DMS114 treated with DMSO at 0.1 percent for 48 hours (cell line): ENCODE measurements at regions not wholly inside any gene's neighbourhood (a gene's known extent, or its start where the extent isn't known, plus 50 kb on each side); places are given as distances from the start of the nearest gene placed in this dataset.

ENCODE experiments used
- DNase-seq: peaks from one replicate; lab custom pipeline; 2025; ENCODE audit not compliant: unreplicated experiment; lab: John Stamatoyannopoulos, UW

GRCh38 chr9:89892920-89893319 lies 288.1 kb downstream of the GADD45G start:
- DNase-seq = no peak

GRCh38 chr9:89893886-89894285 lies 289.1 kb downstream of the GADD45G start:
- DNase-seq = no peak

DNA sequence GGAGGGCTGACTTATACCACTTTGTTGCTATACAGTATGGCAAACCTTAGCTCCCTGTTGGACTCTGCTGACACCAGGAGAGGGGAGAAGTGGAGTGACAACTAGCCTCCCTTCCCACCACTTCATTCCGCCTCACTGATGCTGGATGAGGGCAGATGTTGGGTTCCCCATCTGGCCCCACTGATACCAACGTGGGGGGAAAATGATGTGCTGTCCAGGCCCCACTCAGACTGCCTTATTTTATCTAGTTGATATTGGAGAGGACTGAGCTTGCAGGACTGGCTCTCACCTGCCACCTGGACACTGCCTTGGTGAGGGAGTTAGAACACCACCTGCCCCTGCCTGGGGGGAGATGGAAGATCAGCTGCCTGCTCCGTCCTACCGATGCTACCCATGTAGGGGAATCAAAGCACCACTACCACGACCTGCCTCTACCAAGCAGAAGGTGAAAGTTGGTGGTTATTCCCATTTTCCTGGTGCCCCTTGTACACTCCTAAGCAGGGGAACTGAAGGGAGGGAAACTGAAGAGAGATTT lies 292.1 kb downstream of the GADD45G start:
- no peak for DNase-seq

DNA sequence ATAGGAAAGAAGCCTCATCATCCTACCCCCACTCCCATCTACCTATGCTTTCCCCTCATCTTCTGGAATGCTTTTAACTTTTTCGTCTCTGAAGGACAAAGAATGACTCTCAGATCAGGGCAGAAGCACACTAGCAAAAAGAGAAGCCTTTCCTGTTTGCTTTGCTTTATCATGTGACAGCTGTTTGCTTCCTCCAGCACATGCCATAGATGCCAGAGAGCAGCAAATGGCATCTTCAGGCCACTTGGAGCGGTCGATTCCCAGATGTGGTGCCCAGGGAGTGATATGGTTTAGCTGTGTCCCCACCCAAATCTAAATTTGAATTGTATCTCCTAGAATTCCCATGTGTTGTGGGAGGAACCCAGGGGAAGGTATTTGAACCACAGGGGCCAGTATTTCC lies 294.8 kb downstream of the GADD45G start:
- DNase-seq = no peak

DNA sequence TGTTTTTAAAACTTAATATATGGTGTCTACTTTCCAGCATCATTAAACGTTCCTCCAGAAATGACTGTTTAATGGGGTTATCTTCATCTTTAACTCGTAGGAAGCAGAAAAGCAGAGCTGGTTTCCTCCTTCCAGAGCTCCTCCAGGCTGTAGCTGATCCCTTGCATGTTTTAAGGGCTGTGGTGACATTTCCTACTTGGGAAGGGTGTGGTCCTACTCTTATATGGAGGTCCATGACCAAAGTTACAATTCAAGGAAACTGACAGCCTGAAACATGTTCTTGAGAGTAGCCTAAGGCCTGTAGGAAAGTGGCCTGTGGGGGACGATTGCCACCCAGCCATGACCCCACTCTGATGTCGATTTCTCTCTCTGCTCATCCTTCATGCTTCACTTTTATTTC lies 297.1 kb downstream of the GADD45G start:
- DNase-seq = no peak

DNA sequence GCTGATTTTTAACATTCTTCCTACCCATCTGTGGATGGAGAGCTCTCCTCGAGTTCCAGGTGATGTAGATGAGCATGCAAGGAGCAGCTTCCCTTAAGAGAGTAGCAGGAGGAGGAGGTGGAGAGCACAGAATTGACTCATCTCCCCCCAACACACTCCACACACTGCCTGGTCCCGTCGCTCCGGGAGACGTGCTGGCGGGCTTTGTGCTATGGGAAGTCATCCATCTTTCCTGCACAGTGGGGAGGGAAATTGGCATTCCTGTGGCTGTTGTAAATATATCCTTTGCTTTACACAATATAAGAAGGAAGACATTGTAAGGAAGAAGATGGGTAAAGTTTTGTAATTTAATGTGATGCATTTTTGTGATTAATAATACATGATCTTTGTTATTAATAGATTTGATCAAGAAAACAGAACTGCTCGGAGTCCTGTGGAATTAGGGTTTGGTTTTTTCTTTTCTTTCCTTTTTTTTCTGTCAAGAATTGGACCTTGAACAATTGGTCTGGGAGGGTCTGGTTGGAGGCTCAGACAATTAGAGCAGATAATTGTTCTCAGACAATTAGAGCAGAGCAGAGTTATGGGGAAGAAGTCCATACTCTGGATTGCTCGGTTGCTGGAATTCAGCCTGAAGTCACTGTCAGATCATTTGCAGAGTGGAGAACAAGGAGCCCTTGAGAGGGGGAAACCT lies 297.8 kb downstream of the GADD45G start:
- no peak for DNase-seq

DNA sequence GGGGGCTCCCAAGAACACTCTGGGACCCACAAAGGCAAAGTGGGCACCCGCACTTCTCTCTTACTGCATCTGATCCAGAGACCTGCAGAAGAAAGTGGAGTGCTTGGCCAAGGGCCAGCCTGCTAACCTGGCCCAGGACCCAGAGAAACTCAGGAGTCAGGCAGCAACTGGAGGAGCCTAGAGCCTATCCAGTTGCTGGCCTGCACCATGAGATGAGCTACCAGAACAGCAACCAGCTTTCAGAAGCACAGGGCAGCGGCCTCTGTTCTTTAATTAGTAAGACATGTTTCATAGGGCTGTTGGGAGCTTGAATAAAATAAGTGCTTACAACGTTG lies 298.3 kb downstream of the GADD45G start:
- DNase-seq = no peak

DNA sequence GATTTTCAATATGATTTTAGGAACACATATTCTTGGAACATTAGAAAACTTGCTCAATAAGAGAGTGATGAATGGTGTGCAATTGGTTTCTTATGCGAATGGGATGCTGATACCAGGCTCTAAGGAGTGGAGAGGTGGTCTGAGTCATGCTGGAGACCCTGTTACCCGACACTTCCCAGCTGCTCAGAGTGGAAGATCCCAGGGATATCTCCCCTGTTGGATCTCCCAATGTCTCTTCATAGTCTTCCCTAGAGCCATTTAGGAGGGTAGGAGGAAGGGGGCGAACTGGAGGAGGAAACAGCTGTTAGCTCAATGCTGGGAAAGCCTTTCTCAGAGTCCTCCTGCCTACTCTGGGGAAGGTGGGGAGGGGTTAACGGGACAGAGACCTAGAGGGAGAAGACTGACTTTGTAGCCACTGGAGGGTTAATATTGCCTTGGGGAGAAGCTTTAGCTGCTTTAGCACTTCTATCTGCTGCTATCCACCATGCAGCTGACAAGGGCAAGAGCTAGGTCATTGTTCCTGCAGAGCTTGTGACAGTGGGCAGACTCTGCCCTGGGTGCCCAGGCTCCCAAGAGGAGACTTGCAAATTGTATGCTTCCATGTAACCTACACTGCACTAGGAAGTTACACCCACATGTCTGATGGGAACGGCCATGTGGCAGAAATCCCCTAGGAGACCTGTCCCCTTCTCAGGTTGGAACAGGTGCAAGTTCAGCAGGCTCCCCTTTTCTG lies 301.0 kb downstream of the GADD45G start:
- DNase-seq = no peak

- DNase-seq = no peak
Measured at GRCh38 chr9:89911721-89912604, 307.2 kb downstream of the GADD45G start.

DNA sequence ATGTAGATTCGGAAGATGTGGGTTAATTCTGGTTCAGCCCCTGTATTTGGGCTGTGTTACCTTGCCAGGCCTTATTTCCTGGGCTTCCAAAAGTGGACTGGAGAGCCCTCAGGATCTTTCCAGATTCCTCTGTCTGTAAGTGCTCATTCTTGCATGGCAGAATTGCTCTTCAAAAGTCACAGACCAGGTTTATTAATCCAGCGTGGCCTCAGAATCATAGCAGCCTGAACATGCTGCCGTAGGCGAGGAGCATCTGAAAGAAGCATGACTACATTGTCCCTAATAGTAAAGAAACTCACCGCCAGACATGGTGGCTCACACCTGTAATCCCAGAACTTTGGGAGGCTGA lies 307.8 kb downstream of the GADD45G start:
- no peak for DNase-seq

GRCh38 chr9:89915187-89915586 lies 310.4 kb downstream of the GADD45G start:
- no peak for DNase-seq

DNA sequence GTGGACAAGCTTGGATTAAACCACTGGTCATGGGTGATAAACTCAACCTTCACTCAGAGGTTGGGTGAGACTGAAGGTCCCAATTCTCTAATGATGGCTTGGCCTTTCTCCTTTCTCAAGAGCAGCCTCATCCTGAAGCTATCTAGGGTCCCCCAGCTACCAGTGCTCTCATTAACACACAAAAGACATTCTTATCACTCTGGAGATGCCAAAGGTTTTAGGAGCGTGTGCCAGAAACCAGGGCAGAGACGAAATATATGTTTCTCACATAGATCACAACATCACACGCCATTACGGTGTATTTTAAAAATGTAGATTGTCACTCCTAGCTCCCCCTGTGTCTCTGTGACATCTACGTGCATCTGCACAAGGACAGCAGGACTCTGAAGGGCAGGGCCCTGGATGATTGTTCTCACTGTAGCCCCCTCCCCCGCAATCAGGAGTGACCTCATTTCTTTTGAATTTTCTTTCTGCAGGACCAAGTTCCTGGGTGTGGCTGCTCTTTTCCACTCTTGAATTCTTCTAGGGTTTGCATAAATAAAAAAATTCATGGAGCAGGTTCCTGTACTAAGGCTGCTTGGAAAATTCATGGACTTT lies 311.3 kb downstream of the GADD45G start:
- DNase-seq = no peak

- no peak for DNase-seq
Measured at GRCh38 chr9:89917861-89918260, 313.0 kb downstream of the GADD45G start.

- DNase-seq = no peak
Measured at GRCh38 chr9:89919171-89919681, 314.4 kb downstream of the GADD45G start.

GRCh38 chr9:89920131-89920530 lies 315.3 kb downstream of the GADD45G start:
- no peak for DNase-seq

GRCh38 chr9:89920951-89921350 lies 316.1 kb downstream of the GADD45G start:
- DNase-seq = no peak

DNA sequence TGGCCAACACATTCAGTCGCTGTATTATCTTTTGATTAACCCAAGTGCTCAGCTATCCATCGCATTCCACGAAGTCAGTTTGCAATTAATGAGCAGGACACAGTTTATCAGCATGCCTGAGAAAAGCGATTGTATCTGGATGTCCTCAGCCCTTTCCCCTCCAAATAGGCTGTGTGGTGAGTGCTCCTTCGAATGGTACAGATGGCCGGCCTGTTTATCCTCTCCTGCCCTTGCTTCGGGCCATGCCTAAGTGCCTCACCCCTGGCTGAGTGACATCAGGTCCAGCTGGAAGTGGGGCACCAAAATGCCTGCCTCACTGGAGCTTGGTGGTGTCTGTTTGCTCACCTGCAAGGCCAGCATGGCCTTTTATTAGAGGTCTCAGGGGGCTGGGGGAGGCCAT lies 317.3 kb downstream of the GADD45G start:
- DNase-seq = no peak

DNA sequence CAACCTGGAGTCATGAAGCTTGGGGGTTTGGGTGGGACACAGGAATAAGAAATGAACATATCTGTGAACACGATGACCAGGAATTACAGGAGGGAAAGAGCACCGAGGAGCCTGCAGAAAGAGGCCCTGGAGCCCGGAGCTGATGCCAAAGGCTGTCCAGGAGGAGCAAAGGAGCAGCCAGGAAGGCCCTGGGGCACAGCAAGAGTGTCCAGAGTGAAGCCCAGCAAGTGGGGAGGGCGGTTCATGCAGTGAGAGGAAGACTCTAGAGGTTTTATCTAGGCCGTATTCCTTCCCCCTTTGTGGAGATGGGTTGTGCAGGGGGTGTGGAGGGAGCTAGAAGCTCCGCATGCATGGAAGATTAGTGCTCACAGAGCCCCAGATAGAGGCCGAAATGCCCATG lies 318.4 kb downstream of the GADD45G start:
- DNase-seq = no peak

- DNase-seq = no peak
Measured at GRCh38 chr9:89923961-89924504, 319.2 kb downstream of the GADD45G start.

DNA sequence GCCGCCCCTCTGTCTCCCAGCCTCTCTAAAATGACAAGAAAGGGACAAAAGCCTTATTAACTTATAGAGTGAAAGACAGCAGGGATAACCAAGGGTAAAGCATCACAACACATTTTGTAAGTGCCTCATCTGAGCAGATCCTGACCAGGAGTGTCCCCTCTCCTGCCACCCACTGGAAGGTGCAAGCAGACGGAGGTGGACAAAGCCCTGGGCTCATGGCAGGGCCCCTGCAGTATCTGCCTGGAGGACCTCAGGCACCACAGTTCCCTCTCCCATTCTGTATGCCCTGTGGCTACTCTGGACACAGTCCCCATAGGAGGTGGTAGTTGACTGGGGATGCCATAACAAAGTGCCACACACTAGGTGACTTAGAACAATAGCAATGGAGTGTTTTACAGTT lies 319.8 kb downstream of the GADD45G start:
- no peak for DNase-seq

- DNase-seq = no peak
Measured at GRCh38 chr9:89926167-89926566, 321.4 kb downstream of the GADD45G start.
